HAP-1 (cell line): ENCODE measurements at regions not wholly inside any gene's neighbourhood (a gene's known extent, or its start where the extent isn't known, plus 50 kb on each side); places are given as distances from the start of the nearest gene placed in this dataset.

Source experiments
- DNase-seq, 2 experiments: peaks; one replicate each; pipeline ENCODE4 v3.0.0-alpha.2; 2016 to 2020; ENCODE audit warnings: low spot score in 2 of 2
- H3K27me3 ChIP-seq: fragments of 250-450 bp; sonication (Bioruptor Pico); 2 replicates; pipeline ENCODE4 v1.5.1; 2020; ENCODE audit warnings: low read depth, mild to moderate bottlenecking, moderate library complexity
- H3K36me3 ChIP-seq: fragments of 250-450 bp; sonication (Bioruptor Pico); replicated peaks from 2 replicates; pipeline ENCODE4 v1.5.1; 2020; ENCODE audit warnings: mild to moderate bottlenecking
- H3K4me1 ChIP-seq: fragments of 250-450 bp; sonication (Bioruptor Pico); 2 replicates; pipeline ENCODE4 v1.5.1; 2020; ENCODE audit warnings: mild to moderate bottlenecking
- H3K4me3 ChIP-seq: fragments of 250-450 bp; sonication (Bioruptor Pico); 2 replicates; pipeline ENCODE4 v1.5.1; 2020; ENCODE audit warnings: mild to moderate bottlenecking, moderate library complexity
- H3K9me3 ChIP-seq: fragments of 250-450 bp; sonication (Bioruptor Pico); 2 replicates; pipeline ENCODE4 v1.5.1; 2020; ENCODE audit warnings: mild to moderate bottlenecking, moderate library complexity
- in situ Hi-C: fragments of 300-500 bp; cut with MboI; formaldehyde crosslinking; loops from 3 replicates; pipeline ENCODE4 v1.14.3; 2020; ENCODE audit warnings: low sequenced_read_pairs, inconsistent platforms, mixed read lengths

- Histone ChIP-seq H3K9me3 (no peaks in the 10 kb centered on the region), H3K36me3 (no peaks in the 10 kb centered on the region), H3K4me1 (no peaks in the 10 kb centered on the region), H3K27me3 (no peaks in the 10 kb centered on the region; the same call in 1 of the 2 replicates), H3K4me3 (no peak overlapping the region)
- in situ Hi-C loops: no loop called here
- no peak for DNase-seq
These were observed 132.2 kb upstream of the C1QTNF7 start for GRCh38 chr4:15295421-15296162.

DNA sequence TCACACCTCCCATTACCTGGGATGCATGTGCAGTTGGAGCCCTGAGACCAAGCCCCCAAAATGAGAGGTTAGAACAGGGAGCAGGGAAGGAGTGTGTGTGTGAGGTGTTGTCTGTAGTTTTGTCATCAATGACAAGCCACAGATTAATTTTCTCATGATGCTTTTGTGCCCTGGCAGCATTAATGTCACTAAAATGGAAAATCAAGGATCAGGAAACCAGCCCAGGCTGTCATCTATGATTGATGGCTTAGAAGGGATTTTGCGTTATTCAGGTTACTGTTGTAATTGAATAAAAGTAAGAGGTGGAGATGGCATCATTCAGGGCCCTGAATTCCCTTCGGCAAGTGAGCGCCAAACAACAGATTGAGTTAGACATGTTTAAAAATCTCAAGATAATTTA lies 130.5 kb upstream of the C1QTNF7 start:
- H3K36me3 ChIP-seq: no peaks in the 10 kb centered on the region
- H3K9me3 ChIP-seq: no peaks in the 10 kb centered on the region
- no peak overlapping the region for H3K4me3 ChIP-seq
- in situ Hi-C loops: no loop called here
- H3K27me3 ChIP-seq: no peaks in the 10 kb centered on the region; the same call in 1 of the 2 replicates
- no peak for DNase-seq
- no peaks in the 10 kb centered on the region for H3K4me1 ChIP-seq

GRCh38 chr4:15299627-15300026 lies 128.2 kb upstream of the C1QTNF7 start:
- Histone ChIP-seq H3K4me1 (no peaks in the 10 kb centered on the region), H3K27me3 (no peaks in the 10 kb centered on the region; the same call in 1 of the 2 replicates), H3K36me3 (no peaks in the 10 kb centered on the region), H3K9me3 (no peaks in the 10 kb centered on the region), H3K4me3 (no peak overlapping the region)
- in situ Hi-C loops: no loop called here
- DNase-seq: no peak

- in situ Hi-C loops: no loop called here
- no peak for DNase-seq
These were observed 124.7 kb upstream of the C1QTNF7 start for GRCh38 chr4:15303052-15303641.

GRCh38 chr4:15314974-15315373 lies 112.9 kb upstream of the C1QTNF7 start:
- Histone ChIP-seq H3K4me3 (no peak overlapping the region), H3K9me3 (no peaks in the 10 kb centered on the region), H3K36me3 (no peaks in the 10 kb centered on the region), H3K4me1 (no peaks in the 10 kb centered on the region), H3K27me3 (no peaks in the 10 kb centered on the region; the same call in 1 of the 2 replicates)
- DNase-seq: no peak
- in situ Hi-C loops: no loop called here

More at GRCh38 chr4:15303052-15303641, 124.7 kb upstream of the C1QTNF7 start:
- H3K36me3 ChIP-seq: no peaks in the 10 kb centered on the region
- H3K9me3 ChIP-seq: no peaks in the 10 kb centered on the region
- no peaks in the 10 kb centered on the region for H3K27me3 ChIP-seq
- H3K4me1 ChIP-seq: no peaks in the 10 kb centered on the region
- no peak overlapping the region for H3K4me3 ChIP-seq

- Histone ChIP-seq H3K9me3 (no peaks in the 10 kb centered on the region), H3K4me1 (no peaks in the 10 kb centered on the region), H3K27me3 (no peaks in the 10 kb centered on the region; the same call in 1 of the 2 replicates), H3K4me3 (no peak overlapping the region), H3K36me3 (no peaks in the 10 kb centered on the region)
- DNase-seq: no peak
- in situ Hi-C loops: no loop called here
These were observed 110.6 kb upstream of the C1QTNF7 start for GRCh38 chr4:15317246-15317645.

DNA sequence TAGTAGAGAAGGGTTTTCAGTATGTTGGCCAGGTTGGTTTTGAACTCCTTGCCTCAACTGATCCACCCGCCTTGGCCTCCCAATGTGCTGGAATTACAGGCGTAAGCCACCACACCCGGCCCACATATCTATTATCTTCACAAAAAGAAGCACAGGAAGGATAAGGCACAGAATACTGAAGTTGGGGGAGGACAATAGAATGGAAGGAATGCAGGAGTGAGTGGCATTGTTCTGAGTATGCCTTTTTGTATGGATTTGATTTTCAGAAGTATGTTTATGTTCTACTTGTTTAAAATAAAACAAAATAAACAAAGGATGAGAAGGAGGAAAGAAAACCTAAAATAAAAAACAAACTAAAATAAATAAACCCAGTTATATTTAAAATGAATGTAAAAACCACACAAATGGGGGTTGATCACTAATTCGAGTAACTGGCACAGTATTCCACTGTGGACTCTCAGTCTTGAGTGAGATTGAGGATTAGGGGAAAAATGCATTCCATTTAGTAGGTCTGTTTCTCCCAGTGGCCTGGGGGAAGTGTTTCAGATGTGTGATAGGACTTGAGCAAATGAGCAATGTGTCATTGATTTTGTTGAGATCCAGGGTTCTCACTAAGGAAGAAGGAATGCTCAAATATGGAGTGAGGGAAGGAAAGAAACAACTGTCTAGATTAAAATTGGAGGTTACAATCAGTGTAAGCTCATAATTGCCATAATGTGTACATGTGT lies 109.0 kb upstream of the C1QTNF7 start:
- Histone ChIP-seq H3K36me3 (no peaks in the 10 kb centered on the region), H3K27me3 (no peaks in the 10 kb centered on the region; the same call in 1 of the 2 replicates), H3K9me3 (no peaks in the 10 kb centered on the region), H3K4me3 (no peak overlapping the region), H3K4me1 (no peaks in the 10 kb centered on the region)
- in situ Hi-C loops: no loop called here
- DNase-seq: no peak

DNA sequence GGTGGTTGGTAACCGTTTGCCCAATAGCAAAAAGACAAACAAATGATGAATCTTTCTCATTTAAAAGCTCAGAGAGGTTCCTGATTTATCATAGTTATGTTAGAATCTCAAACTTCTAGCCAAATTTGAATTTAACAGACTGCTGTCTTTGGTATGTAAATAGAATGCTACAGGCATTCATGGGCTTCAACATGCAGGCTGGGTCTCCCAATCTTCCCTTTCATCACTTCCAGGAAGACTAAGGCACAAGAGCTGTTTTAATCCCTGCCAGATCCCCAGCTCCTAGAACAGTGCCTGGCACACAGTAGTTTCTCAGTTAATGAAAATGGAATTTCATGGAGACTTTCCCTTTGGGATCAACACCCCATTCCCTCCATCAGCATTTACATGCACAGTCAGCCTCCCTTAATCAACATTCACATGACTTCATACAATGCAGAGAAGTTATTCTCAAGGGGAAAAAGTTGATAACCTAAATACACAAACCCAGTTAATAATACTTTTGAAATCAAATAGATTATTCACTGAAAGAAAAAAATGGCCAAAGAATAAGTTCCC lies 107.6 kb upstream of the C1QTNF7 start:
- Histone ChIP-seq H3K4me1 (no peaks in the 10 kb centered on the region), H3K4me3 (no peak overlapping the region), H3K27me3 (no peaks in the 10 kb centered on the region; the same call in 1 of the 2 replicates), H3K9me3 (no peaks in the 10 kb centered on the region), H3K36me3 (no peaks in the 10 kb centered on the region)
- DNase-seq: no peak
- in situ Hi-C loops: no loop called here

GRCh38 chr4:15322006-15322405 lies 105.8 kb upstream of the C1QTNF7 start:
- in situ Hi-C loops: no loop called here
- H3K9me3 ChIP-seq: no peaks in the 10 kb centered on the region
- H3K4me1 ChIP-seq: no peaks in the 10 kb centered on the region
- no peak for DNase-seq
- H3K27me3 ChIP-seq: no peaks in the 10 kb centered on the region
- no peaks in the 10 kb centered on the region for H3K36me3 ChIP-seq
- H3K4me3 ChIP-seq: no peak overlapping the region

GRCh38 chr4:15325987-15326386 lies 101.8 kb upstream of the C1QTNF7 start:
- Histone ChIP-seq H3K4me1 (no peaks in the 10 kb centered on the region), H3K27me3 (no peaks in the 10 kb centered on the region), H3K36me3 (no peaks in the 10 kb centered on the region), H3K9me3 (no peaks in the 10 kb centered on the region), H3K4me3 (no peak overlapping the region)
- in situ Hi-C loops: no loop called here
- DNase-seq: no peak

- H3K9me3 ChIP-seq: no peaks in the 10 kb centered on the region
- no peaks in the 10 kb centered on the region for H3K27me3 ChIP-seq
- H3K4me3 ChIP-seq: no peak overlapping the region
- no peak for DNase-seq
- no peaks in the 10 kb centered on the region for H3K36me3 ChIP-seq
- in situ Hi-C loops: no loop called here
- no peaks in the 10 kb centered on the region for H3K4me1 ChIP-seq
These were observed 100.2 kb upstream of the C1QTNF7 start for GRCh38 chr4:15327311-15328298.

GRCh38 chr4:15331930-15332329 lies 95.9 kb upstream of the C1QTNF7 start:
- H3K4me1 ChIP-seq: no peaks in the 10 kb centered on the region

DNA sequence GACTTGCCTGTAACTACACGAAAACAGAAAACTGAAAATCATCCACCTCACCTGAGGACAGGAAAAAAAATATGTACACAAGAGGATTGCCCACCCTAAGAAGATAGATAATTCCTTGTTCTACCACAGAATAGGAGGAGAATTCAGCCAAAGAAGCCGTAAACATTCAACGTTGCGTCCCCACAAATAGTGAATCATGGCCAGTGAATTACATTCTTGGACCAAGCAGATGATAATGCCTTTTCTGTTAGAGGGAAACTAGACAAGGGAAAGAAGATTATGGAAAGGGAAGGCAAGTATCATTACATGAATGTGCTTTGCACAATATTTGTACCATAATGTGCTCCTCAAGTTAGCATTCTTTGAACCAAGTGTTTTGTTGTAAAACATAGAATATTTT lies 95.5 kb upstream of the C1QTNF7 start:
- Histone ChIP-seq H3K9me3 (no peaks in the 10 kb centered on the region), H3K4me1 (no peaks in the 10 kb centered on the region), H3K36me3 (no peaks in the 10 kb centered on the region), H3K4me3 (no peak overlapping the region), H3K27me3 (no peaks in the 10 kb centered on the region)
- in situ Hi-C loops: no loop called here
- DNase-seq: no peak

More at GRCh38 chr4:15331930-15332329, 95.9 kb upstream of the C1QTNF7 start:
- no peaks in the 10 kb centered on the region for H3K36me3 ChIP-seq
- no peak for DNase-seq
- H3K27me3 ChIP-seq: no peaks in the 10 kb centered on the region
- in situ Hi-C loops: no loop called here
- no peaks in the 10 kb centered on the region for H3K9me3 ChIP-seq
- H3K4me3 ChIP-seq: no peak overlapping the region
